Caco-2 (cell line): ENCODE measurements at regions not wholly inside any gene's neighbourhood (a gene's known extent, or its start where the extent isn't known, plus 50 kb on each side); places are given as distances from the start of the nearest gene placed in this dataset.

ENCODE experiments used
- BruUV-seq: library from RNA; stranded (reverse); fragments of 400-500 nt; replicated peaks from 2 replicates; lab custom pipeline; 2021; lab: Mats Ljungman, UMichigan
- CTCF ChIA-PET: fragments of 300-600 bp; sonication (Branson Sonifier 250); formaldehyde crosslinking; loops from one replicate; lab custom pipeline; 2022; ENCODE audit warnings: antibody characterized with exemption; lab: Charles Lee
- POLR2A ChIA-PET: fragments of 300-600 bp; sonication (Branson Sonifier 250); formaldehyde crosslinking; loops from one replicate; lab custom pipeline; 2022; ENCODE audit warnings: antibody characterized with exemption; lab: Charles Lee
- DNase-seq, 2 experiments: peaks; one replicate each; pipeline versions ENCODE4 v3.0.0 to v3.0.0-alpha.2; 2020 to 2022
- H3K27me3 ChIP-seq: replicated peaks from 2 replicates; pipeline ENCODE4 v1.6.0; 2011; ENCODE audit warnings: low read length; ENCODE audit not compliant: control insufficient read depth, insufficient read depth
- H3K36me3 ChIP-seq: 2 replicates; pipeline ENCODE4 v1.5.1; 2011; ENCODE audit warnings: low read length; ENCODE audit not compliant: control insufficient read depth, insufficient read depth
- H3K4me1 ChIP-seq: fragments of 250-450 bp; sonication (Bioruptor Pico); 2 replicates; pipeline ENCODE4 v1.5.1; 2020; ENCODE audit warnings: mild to moderate bottlenecking
- H3K4me3 ChIP-seq: 2 replicates; pipeline ENCODE4 v1.5.1; 2011; ENCODE audit warnings: low read depth, mild to moderate bottlenecking, control low read depth, low read length
- H3K9me3 ChIP-seq: fragments of 250-450 bp; sonication (Bioruptor Pico); 2 replicates; pipeline ENCODE4 v1.5.1; 2020; ENCODE audit warnings: mild to moderate bottlenecking, moderate library complexity
- H3K27ac Mint-ChIP-seq: one replicate; pipeline ENCODE4 v1.8.0; 2022; ENCODE audit warnings: mixed read lengths; ENCODE audit not compliant: unreplicated experiment
- H3K27me3 Mint-ChIP-seq: one replicate; pipeline ENCODE4 v1.8.0; 2022; ENCODE audit warnings: mixed read lengths; ENCODE audit not compliant: insufficient read depth, unreplicated experiment
- H3K36me3 Mint-ChIP-seq: one replicate; pipeline ENCODE4 v1.8.0; 2022; ENCODE audit warnings: mild to moderate bottlenecking, mixed read lengths; ENCODE audit not compliant: insufficient read depth, unreplicated experiment
- H3K4me1 Mint-ChIP-seq: one replicate; pipeline ENCODE4 v1.8.0; 2022; ENCODE audit warnings: low read depth, mixed read lengths; ENCODE audit not compliant: unreplicated experiment
- H3K4me3 Mint-ChIP-seq: one replicate; pipeline ENCODE4 v1.8.0; 2022; ENCODE audit warnings: mild to moderate bottlenecking, moderate library complexity, mixed read lengths; ENCODE audit not compliant: unreplicated experiment
- H3K9me3 Mint-ChIP-seq: one replicate; pipeline ENCODE4 v1.8.0; 2022; ENCODE audit warnings: mixed read lengths; ENCODE audit not compliant: unreplicated experiment
- intact Hi-C: fragments of 100-400 bp; cut with micrococcal nuclease; formaldehyde crosslinking; loops from one replicate; pipeline ENCODE4 v1.10.0; 2022; ENCODE audit not compliant: unreplicated experiment
- TF ChIP-seq, protein P1 (sequence below), 2 experiments: fragments of 200-600 bp in 1 of 2; IDR thresholded peaks; 1 replicate in 1 of 2; 2 replicates in 1 of 2; pipeline versions ENCODE4 v1.5.1 to v1.8.0; 2011 to 2022; ENCODE audit warnings: antibody characterized with exemption in 1 of 2, control low read depth in 1 of 2, inconsistent platforms in 1 of 2, low read depth in 1 of 2, low read length in 1 of 2, mild to moderate bottlenecking in 1 of 2, moderate library complexity in 1 of 2; ENCODE audit not compliant: insufficient read depth in 1 of 2, severe bottlenecking in 1 of 2, unreplicated experiment in 1 of 2

DNA sequence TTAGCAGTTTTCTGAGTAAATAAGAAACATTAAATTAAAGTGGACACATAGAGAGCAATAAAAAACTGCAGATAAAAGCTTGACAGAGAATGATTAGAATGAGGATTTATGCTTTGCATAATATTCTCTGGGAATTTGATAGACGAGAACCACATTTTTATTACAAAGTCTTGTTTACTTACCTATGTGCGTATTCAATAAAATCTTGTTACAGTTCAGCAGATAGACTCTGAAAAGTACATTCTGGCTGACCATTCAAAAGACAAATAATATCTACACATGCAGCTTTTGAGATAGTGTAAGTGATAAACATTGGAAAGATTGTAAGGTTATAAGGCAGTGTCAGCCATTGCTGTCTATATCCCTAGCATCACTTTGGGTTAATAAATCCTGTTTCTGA lies 381.6 kb downstream of the NYAP2 start:
- no peak overlapping the region for H3K27ac Mint-ChIP-seq
- intact Hi-C loops, result no loop called here
- no peaks in the 10 kb centered on the region for H3K9me3 Mint-ChIP-seq
- H3K36me3 Mint-ChIP-seq, result no peaks in the 10 kb centered on the region
- Histone ChIP-seq H3K9me3 (no peaks in the 10 kb centered on the region), H3K36me3 (no peaks in the 10 kb centered on the region), H3K4me1 (no peaks in the 10 kb centered on the region), H3K27me3 (no peaks in the 10 kb centered on the region), H3K4me3 (no peak overlapping the region)
- CTCF ChIA-PET, result no interaction called here
- H3K4me1 Mint-ChIP-seq, result no peaks in the 10 kb centered on the region
- TF ChIP-seq, protein P1, sequence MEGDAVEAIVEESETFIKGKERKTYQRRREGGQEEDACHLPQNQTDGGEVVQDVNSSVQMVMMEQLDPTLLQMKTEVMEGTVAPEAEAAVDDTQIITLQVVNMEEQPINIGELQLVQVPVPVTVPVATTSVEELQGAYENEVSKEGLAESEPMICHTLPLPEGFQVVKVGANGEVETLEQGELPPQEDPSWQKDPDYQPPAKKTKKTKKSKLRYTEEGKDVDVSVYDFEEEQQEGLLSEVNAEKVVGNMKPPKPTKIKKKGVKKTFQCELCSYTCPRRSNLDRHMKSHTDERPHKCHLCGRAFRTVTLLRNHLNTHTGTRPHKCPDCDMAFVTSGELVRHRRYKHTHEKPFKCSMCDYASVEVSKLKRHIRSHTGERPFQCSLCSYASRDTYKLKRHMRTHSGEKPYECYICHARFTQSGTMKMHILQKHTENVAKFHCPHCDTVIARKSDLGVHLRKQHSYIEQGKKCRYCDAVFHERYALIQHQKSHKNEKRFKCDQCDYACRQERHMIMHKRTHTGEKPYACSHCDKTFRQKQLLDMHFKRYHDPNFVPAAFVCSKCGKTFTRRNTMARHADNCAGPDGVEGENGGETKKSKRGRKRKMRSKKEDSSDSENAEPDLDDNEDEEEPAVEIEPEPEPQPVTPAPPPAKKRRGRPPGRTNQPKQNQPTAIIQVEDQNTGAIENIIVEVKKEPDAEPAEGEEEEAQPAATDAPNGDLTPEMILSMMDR (IDR thresholded peaks at IDR 0.05; ENCODE audit: insufficient read depth in 1 of 2, low read depth in 1 of 2, low read length in 1 of 2, severe bottlenecking in 1 of 2, unreplicated experiment in 1 of 2), result no peak
- no TSS peak for BruUV-seq
- no peak for DNase-seq
- POLR2A ChIA-PET, result no interaction called here
- H3K4me3 Mint-ChIP-seq, result no peak overlapping the region
- peaks cover 4% of the 10 kb centered on the region for H3K27me3 Mint-ChIP-seq

- Histone ChIP-seq H3K36me3 (no peaks in the 10 kb centered on the region), H3K4me1 (no peaks in the 10 kb centered on the region), H3K9me3 (no peaks in the 10 kb centered on the region), H3K4me3 (no peak overlapping the region), H3K27me3 (no peaks in the 10 kb centered on the region)
- H3K4me1 Mint-ChIP-seq, result no peaks in the 10 kb centered on the region
- ChIA-PET POLR2A (no interaction called here), CTCF (no interaction called here)
- TF ChIP-seq, protein P1 (IDR thresholded peaks at IDR 0.05; ENCODE audit: insufficient read depth in 1 of 2, low read depth in 1 of 2, low read length in 1 of 2, severe bottlenecking in 1 of 2, unreplicated experiment in 1 of 2), result no peak
- H3K4me3 Mint-ChIP-seq, result no peak overlapping the region
- H3K27me3 Mint-ChIP-seq, result peaks cover 4% of the 10 kb centered on the region
- intact Hi-C loops, result no loop called here
- no peak overlapping the region for H3K27ac Mint-ChIP-seq
- no peaks in the 10 kb centered on the region for H3K9me3 Mint-ChIP-seq
- BruUV-seq, result no TSS peak
- H3K36me3 Mint-ChIP-seq, result no peaks in the 10 kb centered on the region
- DNase-seq, result no peak
Observed at GRCh38 chr2:225779829-225780228, 380.3 kb downstream of the NYAP2 start.

GRCh38 chr2:225773148-225773547 lies 373.6 kb downstream of the NYAP2 start:
- H3K4me3 ChIP-seq, result no peak overlapping the region

More at GRCh38 chr2:225773148-225773547, 373.6 kb downstream of the NYAP2 start:
- Mint-ChIP-seq H3K36me3 (no peaks in the 10 kb centered on the region), H3K9me3 (no peaks in the 10 kb centered on the region), H3K4me3 (no peak overlapping the region), H3K27ac (no peak overlapping the region), H3K27me3 (peaks cover 2% of the 10 kb centered on the region), H3K4me1 (no peaks in the 10 kb centered on the region)
- no peak for DNase-seq
- Histone ChIP-seq H3K27me3 (no peaks in the 10 kb centered on the region), H3K36me3 (no peaks in the 10 kb centered on the region), H3K9me3 (no peaks in the 10 kb centered on the region), H3K4me1 (no peaks in the 10 kb centered on the region)
- BruUV-seq, result no TSS peak
- TF ChIP-seq, protein P1 (IDR thresholded peaks at IDR 0.05; ENCODE audit: insufficient read depth in 1 of 2, low read depth in 1 of 2, low read length in 1 of 2, severe bottlenecking in 1 of 2, unreplicated experiment in 1 of 2), result no peak
- intact Hi-C loops, result no loop called here
- ChIA-PET CTCF (no interaction called here), POLR2A (no interaction called here)
